ENCODE measurements at regions not wholly inside any gene's neighbourhood (a gene's known extent, or its start where the extent isn't known, plus 50 kb on each side); places are given as distances from the start of the nearest gene placed in this dataset.

GRCh38 chr11:116650052-116650451, 122.7 kb downstream of the BUD13 start:
- ChIA-PET POLR2A (no interaction called here), CTCF (no interaction called here)
- H3K27ac ChIP-seq (ENCODE audit: low read depth, low read length): no peak overlapping the region
- no peaks in the 10 kb centered on the region for H3K9me3 ChIP-seq (ENCODE audit: control insufficient read depth, insufficient read depth, low read length)
- no peak for TF ChIP-seq CTCF (IDR thresholded peaks at IDR 0.05; ENCODE audit: low read depth, low read length)
- H3K4me3 ChIP-seq (ENCODE audit: low read depth, low read length): no peak overlapping the region
- H3K27me3 ChIP-seq (ENCODE audit: control insufficient read depth, insufficient read depth, low read length): peaks cover 4% of the 10 kb centered on the region
- DNase-seq (ENCODE audit: low read depth, low spot score): no peak

DNA sequence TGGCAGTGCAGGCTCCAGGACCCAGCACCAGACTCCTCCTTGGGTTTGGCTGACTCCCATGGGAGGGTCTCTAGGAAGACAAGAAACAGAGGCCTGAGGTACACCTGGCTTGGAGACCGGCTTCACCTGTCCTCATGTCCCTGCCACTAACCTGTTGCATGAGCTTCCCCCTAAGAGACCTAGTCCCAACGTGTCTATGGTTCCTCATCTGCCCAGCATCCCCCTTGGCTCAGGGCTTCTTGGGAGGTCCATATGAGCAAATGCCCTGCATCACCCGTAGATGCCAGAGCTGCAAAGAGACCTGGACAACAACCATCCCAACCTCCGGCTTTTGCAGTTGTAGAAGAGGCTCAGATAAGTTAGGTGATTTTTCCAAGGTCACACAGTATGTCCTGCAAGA, 123.5 kb downstream of the BUD13 start:
- no peak for TF ChIP-seq CTCF (IDR thresholded peaks at IDR 0.05; ENCODE audit: low read depth, low read length)
- Histone ChIP-seq H3K9me3 (ENCODE audit: control insufficient read depth, insufficient read depth, low read length) (no peaks in the 10 kb centered on the region), H3K4me3 (ENCODE audit: low read depth, low read length) (no peak overlapping the region), H3K27me3 (ENCODE audit: control insufficient read depth, insufficient read depth, low read length) (peaks cover 7% of the 10 kb centered on the region), H3K27ac (ENCODE audit: low read depth, low read length) (no peak overlapping the region)
- CTCF ChIA-PET: no interaction called here
- POLR2A ChIA-PET: no interaction called here
- DNase-seq (ENCODE audit: low read depth, low spot score): no peak

DNA sequence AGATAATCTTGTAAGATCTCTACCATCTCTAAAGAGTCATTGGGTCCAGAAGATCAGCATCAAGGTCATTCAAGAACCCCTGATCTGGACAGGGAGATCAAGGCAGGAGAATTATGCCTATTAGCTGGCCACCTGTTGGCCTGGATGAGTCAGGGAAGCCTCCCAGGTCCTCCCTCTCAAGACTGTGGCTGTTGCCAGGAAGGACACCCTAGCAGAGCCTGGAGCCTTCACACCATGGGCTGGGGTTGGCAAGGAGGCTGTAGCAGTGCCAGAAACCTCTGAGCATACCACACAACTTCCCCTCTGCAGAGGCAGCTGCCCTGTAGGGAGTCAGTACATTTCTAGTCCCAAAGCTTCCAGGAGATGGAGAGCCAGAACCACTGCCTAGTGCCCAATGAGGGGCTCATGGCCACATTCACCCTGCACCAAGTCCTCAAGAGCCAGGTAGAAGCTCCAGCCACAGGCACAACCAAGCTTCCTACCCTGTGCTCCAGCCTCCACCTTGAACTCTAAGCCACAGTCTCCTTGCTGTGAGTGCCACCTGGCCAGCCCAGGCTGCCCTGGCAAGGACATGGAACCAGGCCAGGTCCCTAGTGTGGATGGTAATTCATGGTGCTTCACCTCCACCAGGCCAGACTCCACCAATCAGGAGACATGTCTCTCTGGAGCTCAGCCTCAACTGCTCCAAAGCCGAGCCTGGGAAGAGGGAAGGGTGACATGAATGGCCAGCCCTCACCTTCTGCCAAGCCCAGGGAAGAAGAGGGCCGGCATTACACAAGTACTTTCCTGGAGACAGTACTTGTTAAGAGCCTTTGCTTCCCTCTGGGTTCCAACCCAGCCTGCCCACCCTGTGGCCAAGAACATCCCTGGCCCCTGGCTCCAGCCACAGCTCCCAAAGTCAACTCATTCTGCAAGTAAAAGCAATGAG, 124.3 kb downstream of the BUD13 start:
- no peaks in the 10 kb centered on the region for H3K9me3 ChIP-seq (ENCODE audit: control insufficient read depth, insufficient read depth, low read length)
- no peak for TF ChIP-seq CTCF (IDR thresholded peaks at IDR 0.05; ENCODE audit: low read depth, low read length)
- CTCF ChIA-PET: no interaction called here
- POLR2A ChIA-PET: no interaction called here
- peaks cover 7% of the 10 kb centered on the region for H3K27me3 ChIP-seq (ENCODE audit: control insufficient read depth, insufficient read depth, low read length)
- no peak overlapping the region for H3K27ac ChIP-seq (ENCODE audit: low read depth, low read length)
- no peak for DNase-seq (ENCODE audit: low read depth, low spot score)
- no peak overlapping the region for H3K4me3 ChIP-seq (ENCODE audit: low read depth, low read length)

DNA sequence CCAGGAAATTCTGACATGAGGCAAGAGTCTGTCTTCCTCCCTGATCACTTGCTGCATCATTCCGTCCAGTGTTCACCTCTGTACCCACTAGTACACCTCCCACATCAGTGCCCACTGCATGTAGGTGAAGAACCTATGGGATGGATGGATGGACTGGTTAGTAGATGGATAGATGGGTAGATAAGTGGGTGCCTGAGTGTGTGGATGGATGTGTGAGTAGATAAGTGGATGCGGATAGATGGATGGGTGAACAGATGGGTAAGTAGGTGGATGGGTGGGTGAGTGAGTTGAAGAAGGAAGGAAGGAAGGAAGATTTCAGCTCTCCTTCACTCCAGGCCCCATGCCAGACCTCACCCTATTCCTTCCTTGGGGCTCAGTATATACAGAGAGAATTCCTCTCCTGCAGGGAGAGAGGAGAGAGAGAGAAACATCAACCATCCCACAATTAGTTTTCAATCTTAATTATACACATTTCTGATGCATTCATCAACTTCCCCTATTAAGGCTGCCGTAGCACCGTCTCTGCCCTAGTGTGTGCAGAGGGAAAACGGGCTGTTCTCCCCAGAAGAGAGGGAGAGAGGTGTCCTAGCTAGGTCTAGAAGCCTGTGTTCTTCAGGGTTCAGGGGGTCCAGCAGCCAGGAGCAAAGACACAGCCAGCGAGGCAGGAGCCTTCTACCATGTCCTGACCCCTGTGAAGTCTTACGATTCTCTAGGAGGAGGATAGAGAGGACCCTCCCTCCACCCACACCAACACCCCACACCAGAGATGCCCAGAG, 125.3 kb downstream of the BUD13 start:
- no peaks in the 10 kb centered on the region for H3K9me3 ChIP-seq (ENCODE audit: control insufficient read depth, insufficient read depth, low read length)
- H3K4me3 ChIP-seq (ENCODE audit: low read depth, low read length): no peak overlapping the region
- no peak for DNase-seq (ENCODE audit: low read depth, low spot score)
- ChIA-PET CTCF (no interaction called here), POLR2A (no interaction called here)
- no peak overlapping the region for H3K27ac ChIP-seq (ENCODE audit: low read depth, low read length)
- H3K27me3 ChIP-seq (ENCODE audit: control insufficient read depth, insufficient read depth, low read length): peaks cover 7% of the 10 kb centered on the region
- no peak for TF ChIP-seq CTCF (IDR thresholded peaks at IDR 0.05; ENCODE audit: low read depth, low read length)

GRCh38 chr11:116646191-116646590, 126.6 kb downstream of the BUD13 start:
- Histone ChIP-seq H3K27ac (ENCODE audit: low read depth, low read length) (no peak overlapping the region), H3K9me3 (ENCODE audit: control insufficient read depth, insufficient read depth, low read length) (no peaks in the 10 kb centered on the region), H3K27me3 (ENCODE audit: control insufficient read depth, insufficient read depth, low read length) (peaks cover 7% of the 10 kb centered on the region), H3K4me3 (ENCODE audit: low read depth, low read length) (no peak overlapping the region)
- ChIA-PET CTCF (no interaction called here), POLR2A (no interaction called here)
- no peak for DNase-seq (ENCODE audit: low read depth, low spot score)
- no peak for TF ChIP-seq CTCF (IDR thresholded peaks at IDR 0.05; ENCODE audit: low read depth, low read length)
